GM19351 (cell line): ENCODE measurements at regions not wholly inside any gene's neighbourhood (a gene's known extent, or its start where the extent isn't known, plus 50 kb on each side); places are given as distances from the start of the nearest gene placed in this dataset.
"Not testable (repeated sequence)": the region's sequence is repeated elsewhere in the genome, so short reads cannot be mapped to it uniquely, and the experiment has no call there.

ENCODE experiments used
- ATAC-seq: cut with Tn5 transposase; IDR thresholded peaks from one replicate; pipeline ENCODE4 v1.9.1; 2021; ENCODE audit warnings: mild to moderate bottlenecking, moderate library complexity; ENCODE audit not compliant: unreplicated experiment

DNA sequence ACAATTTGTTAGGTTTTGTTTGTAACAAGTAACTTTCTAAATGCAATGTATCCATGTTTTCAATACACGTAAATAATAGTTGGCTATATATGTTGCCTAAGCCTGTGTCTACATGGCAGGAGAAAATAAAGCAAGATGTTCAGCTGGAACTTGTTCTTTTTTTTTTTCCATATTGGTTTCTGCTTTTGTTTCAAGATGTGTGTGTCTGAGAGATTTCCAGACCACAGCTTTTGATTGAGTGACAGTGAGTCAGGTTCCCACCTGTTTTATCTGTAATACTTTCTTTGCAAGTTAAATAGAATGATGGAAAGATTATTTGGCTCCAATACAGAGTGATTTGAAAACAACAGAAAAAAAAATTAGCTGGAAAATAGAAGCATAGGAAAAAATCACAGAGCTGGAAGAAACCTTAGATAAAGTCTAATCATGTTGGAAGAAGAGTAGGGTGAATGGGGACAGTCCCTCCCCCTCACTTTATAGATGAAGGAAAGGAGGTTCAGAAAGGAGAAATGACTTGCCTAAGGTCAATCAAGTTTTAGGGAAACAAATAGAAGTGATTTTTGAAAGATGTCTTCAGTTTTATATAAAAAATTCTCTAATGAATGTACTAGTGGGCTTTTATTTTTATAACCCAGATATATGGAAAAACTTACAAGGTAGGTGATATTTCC lies 150.9 kb upstream of the STMND1 start:
- no peak for ATAC-seq

DNA sequence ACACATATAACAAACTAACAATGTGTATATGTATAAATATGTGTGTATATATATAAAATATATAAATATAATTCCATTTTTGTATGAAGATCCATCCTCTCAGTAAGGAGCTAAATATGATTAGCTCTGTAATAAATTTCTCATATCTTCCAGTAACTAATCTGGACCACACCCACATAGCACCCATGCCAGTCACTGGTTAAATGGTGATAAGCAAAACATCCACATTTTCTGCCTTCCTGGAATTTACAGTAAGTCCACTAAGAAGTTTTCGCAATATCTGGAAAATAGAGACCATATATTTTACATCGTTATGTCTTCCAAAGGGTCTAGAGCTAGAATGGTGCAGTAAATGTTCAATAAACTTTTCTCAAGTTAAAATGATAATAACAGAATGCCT lies 151.5 kb upstream of the STMND1 start:
- no peak for ATAC-seq

DNA sequence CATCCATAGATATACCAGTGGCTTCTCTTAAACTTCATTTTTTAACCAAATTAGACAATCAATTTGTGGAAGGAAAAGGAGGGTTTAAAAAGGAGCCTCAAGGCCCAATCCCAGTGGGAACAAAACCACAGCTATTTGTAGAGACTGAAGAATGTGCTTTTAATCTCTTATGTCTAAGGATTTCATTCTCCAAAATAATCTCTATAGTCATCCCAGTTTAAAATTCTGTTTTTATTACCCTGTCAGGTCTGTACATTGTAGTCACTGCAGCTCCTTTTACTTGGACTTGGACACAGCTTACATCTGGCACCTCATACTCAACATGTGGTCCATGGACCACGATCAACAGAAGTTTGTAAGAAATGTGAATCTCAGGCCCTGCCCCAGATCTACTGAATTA lies 152.1 kb upstream of the STMND1 start:
- no peak for ATAC-seq

DNA sequence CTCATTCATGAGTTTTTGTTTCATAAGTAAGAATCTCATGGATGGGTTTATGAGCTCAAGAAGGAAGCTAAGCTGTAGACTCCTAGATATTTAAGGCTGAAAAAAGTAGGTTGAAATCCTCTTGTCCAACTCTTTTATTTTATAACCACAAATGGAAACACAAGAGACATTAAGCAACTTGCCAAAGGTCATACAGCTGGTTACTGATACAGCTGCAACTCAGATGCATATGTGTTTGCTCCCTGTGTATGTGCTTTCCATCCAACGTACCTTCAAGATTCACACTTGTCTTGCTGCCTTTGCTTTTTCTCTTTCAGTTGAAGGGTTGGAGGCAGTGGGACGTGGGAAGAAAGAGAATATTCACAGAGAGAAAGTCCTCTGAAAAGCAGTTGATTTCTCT lies 153.5 kb upstream of the STMND1 start:
- no peak for ATAC-seq

DNA sequence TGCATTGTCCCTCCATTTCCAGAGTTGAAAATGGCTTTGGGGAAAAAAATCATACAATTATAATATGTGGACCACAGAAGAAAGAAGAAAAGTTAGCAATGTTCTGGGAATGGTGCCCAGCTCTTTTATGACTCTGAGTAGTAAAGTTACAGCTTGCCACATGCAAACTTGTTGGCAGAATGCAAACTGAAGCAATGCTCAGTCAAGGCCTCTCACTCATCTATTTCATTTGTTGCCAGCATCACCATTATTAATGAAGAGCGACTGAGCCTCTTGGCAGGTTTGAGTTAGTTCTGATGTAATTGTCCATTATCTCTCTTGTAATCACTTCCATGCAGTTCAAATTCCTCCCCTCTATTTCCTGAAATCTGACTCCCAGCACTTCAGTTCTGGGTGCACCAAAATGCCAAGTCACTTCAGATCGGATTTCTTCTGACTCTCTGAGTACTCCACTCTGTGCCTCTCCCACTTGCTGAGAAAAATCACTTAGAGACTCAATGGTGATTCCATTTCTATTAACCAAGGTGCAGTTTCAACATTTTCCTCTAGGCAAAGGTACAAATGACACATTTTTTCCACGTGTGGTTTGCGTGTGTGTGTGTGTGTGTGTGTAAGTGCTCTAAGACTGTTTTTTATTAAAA lies 154.4 kb upstream of the STMND1 start:
- no peak for ATAC-seq

DNA sequence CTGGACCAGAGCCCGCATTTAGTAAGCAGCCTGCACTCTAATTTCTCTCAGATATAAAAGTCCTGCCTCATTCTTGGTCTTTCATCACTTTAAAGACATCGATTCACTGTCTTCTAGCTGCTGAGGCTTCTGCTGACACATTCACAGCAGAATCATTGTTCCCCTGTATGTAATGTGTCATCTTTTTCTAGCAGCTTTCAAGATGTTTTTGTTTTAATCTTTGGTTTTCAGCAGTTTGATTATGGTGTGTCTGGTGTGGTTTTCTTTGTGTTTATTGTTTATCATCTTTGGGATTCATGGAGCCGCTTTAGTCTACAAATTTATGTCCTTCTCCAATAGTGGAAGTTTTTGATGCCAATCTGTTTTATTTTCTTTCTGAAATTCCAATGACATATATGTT lies 157.3 kb upstream of the STMND1 start:
- ATAC-seq: no peak

DNA sequence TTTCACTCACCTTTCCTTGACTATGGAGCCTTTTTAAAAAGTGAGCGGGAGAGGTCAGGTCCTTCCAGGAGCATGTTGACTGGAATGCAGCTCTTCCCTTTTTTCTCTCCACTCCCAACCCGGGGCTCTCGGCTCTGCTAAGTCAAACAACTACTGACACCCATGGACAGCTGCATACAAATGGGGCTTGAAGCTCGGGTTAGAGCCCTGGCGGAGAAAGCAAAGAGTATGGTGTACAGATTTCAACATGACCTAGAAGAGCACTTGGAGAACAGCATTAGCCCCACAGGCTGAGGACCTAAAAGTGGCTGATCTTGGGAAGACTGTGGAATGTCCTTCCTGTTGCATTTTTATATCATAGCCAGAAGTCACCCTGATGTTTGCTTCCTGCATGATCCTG lies 162.0 kb upstream of the STMND1 start:
- ATAC-seq: no peak

DNA sequence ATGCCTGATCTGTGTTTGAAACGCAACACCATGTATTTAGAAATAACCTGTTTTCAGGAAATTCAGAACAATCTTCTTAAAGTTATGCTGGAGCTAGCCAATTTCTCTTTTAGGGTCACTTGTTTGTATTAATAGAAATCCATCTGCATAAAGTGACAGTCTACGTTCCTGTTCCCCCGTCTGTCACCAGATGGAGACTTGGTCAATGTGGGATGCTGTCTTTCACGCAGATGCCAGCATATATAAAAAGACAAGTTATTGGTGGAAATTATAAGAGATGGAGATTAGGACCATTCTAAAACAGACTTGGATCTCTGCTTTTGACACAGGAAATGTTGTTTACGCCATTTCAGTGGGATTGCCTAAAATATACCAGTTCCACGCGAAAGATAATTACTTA lies 162.5 kb upstream of the STMND1 start:
- ATAC-seq: no peak

DNA sequence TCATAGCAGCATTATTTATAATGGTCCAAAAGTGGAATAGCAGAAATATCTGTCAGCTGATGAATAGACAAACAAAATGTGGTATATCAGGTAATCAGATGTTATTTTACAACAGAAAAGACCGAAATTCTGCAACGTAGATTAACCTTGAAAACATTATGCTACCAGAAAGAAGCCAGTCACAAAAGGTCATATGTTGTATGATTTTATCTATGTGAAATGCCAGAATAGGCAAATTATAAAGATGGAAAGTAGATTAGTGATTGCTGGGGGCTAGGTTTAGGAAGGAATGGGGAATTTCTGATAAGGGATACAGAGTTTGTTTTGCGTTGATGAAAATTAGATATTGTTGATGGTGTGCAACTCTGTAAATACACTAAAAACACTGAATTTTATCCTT lies 165.0 kb upstream of the STMND1 start:
- ATAC-seq: no peak

DNA sequence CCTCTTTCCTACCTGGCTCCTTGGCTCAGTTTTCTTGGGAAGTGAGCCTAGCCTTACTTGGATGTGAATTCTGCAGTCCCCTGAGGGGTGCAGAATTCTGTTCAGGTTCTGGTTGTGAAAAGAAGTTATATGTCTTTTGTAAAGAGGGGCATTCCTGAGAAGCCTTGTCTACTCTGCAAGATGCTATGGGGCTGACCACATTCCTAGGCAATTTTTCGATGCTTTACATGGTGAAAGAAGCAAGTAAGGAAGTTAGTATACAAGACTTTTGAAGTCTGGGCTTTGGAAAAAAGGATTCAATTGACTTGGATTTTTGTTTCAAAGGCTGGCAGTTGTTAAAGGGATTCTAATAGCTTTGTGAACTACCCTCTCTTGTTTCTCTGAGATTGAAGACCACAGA lies 167.9 kb upstream of the STMND1 start:
- ATAC-seq: no peak

DNA sequence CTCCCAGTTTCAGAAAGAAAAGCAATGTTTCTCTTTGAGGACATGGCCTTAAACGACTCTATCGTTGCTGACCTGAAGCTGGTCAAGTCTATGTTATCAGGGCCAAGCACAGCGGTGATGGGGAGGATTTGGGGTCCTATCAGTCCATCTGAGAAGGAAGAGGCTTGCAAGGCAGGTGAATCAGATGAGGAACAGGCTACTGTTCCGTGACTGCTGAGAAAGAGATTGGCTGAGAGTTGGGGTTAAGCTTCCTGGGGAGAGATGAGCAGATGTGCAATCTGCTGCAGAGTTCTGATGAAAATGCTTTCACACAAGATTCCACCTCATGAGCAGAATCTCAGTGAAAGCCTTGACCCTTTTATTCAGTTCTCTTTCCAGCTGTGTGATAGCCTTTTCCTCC lies 168.3 kb upstream of the STMND1 start:
- ATAC-seq: no peak

DNA sequence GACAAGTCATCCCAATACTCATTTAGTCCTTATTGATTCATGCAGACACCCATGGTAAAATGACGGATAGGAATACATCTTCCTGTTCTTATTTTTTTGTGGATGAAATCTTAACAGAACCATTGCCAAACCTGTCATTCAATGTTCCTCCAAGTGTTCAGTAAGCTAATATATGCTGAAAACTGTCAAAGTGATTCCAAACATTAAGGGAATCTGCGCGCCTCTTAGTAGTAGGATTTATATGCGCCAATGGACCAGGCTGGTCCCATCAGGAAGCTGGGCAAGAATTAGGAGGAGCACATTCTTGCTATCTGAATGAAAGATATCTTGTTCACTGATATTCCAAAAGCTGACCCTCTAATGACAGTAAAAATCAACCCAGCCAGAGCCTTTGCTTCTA lies 168.9 kb upstream of the STMND1 start:
- no peak for ATAC-seq

DNA sequence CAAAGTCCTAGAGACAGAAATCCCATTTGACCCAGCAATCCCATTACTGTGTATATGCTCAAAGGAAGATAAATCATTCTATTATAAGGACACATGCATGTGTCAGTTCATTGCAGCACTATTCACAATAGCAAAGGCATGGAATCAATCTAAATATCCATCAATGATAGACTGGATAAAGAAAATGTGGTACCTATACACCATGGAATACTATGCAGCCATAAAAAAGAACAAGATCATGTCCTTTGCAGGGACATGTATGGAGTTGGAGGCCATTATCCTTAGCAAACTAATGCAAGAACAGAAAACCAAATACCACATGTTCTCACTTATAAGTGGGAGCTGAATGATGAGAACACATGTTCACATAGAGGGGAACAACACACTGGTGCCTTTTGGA lies 169.8 kb upstream of the ATXN1 start:
- ATAC-seq: not testable (repeated sequence)

DNA sequence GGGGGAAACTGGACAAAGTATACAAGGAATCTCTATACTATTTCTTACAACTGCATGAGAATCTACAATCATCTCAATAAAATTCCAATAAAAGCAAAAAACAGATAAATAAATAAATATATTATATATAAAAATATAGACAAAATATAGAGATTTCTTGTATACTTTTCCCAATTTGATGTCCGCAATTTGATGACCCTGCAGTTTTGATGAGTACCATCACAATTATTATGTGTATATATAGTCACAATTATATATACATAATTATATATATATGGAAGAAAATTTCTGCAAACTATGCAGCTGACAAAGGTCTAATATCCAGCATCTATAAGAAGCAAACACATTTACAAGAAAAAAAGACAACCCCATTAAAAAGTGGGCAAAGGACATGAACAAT lies 169.2 kb upstream of the ATXN1 start:
- no peak for ATAC-seq

DNA sequence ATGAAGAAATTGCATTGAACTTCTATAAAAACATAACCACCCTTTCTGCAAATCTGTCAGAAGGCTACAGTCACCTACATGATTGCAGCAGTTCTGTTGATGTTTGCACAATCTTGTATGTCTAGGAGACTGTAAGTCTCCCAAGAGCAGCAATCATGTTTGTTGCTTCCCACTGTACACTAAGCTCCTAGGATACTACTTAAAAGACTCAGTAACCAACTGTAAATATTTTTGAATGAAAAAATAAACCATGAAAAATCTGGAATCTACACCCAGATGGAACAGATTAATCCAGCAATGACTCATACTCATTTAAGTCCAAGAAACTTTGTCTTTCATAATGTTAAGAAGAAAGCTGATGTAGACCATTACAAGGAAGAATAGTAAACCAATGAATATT lies 168.5 kb upstream of the ATXN1 start:
- ATAC-seq: no peak

DNA sequence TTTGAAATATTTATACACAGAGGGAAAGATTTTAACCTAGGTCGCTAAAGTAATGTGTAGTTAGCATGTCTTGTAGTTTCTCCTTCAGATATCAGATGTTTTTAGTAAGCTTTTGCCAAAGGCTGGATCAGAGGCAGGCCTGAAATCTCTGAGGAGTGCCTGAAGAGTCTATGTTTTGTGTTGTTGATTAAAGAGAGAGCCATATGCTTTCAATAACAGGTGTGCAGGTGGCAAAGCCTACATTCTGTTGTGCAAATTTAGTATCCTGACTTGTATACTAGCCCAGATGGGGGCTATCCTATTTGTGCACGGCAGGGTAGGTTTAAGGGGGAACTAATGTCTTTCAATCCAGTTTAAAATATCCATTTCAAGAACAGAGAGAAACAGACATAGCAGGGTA lies 167.1 kb upstream of the ATXN1 start:
- ATAC-seq: no peak

DNA sequence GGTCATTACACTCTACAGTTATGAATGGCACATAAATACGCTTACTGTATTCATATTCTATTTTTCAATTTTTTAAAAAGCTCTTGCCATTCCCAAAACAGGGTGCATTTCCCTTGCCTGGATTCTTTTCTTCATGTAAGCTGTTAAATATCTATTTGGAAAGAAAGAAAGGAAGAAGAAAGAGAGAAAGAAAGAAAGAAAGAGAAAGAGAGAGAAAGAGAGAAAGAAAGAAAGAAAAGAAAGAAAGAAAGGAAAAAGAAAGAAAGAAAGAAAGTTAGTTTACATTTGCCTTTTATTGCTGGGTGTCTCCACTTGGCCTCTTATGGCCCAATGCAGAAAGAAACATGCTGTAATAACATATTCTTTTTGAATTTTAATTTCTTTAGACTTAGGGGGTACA lies 165.9 kb upstream of the ATXN1 start:
- no peak for ATAC-seq

DNA sequence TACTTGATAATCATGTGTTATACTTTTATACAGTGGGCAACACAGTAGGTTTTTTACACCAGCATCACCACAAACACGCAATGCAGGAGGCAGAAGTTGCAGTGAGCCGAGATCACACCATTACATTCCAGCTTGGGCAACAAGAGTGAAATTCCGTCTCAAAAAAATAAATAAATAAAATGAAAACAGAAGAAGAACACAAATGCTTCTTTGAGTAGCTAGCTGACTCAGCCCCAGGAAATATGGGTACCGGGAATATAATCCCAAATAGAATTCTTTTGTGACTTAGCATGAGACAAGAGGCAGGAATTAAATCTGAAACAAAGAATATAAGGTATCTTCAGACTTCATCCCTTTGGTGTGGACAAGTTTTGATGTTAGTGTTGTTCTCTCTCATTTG lies 164.2 kb upstream of the ATXN1 start:
- ATAC-seq: no peak

DNA sequence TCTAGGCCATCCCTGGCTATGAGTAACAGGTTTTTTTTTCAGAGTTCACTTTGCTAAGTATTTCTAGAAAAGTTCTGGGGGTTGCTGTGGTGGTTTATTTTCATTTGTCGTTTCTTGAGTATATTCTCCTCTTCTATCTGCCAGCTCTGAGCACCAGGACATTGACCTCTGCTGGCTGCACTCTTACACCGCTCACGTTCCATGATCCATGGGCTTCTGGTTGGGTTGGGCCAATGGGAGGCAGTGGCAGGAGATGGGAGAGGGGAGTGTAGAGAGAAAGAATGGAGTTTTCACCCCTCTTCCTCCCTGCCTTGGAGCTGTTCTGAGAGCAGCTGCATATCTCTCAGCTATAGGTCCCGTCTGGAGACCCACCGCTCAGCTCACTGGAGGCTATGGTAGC lies 161.0 kb upstream of the ATXN1 start:
- ATAC-seq: no peak

DNA sequence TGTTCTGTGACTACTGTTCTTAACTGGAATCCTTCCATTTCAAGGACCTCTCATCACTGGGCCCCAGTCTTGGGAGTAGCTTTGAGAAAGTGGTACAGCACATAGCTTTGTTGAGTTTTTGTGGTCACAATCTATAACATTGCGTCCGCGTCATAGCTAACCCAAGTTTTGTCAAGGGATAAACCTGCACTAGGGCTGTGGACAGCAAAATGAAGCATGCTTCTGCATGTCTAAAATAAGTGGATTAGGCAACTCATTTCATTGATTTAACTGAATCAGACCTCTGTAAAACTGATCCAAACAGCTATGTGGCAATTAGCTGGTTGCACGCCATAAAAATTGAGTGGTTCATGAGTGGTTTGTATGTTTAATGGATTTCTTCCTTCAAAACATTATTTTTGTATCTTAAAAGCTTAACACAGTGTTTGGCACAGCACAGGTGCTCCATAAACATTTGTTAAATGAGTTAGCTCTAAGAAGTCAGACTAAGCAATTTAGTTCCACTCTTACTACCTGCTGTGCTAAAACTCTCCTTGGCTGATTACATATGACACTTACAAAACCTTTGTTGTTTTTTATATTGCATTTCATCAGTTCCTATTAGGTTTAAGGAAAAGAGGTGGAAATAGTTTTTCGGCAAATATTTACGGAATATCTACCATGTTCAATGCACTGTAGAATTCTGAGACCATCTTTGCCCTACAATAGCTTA lies 160.3 kb upstream of the ATXN1 start:
- ATAC-seq: no peak

DNA sequence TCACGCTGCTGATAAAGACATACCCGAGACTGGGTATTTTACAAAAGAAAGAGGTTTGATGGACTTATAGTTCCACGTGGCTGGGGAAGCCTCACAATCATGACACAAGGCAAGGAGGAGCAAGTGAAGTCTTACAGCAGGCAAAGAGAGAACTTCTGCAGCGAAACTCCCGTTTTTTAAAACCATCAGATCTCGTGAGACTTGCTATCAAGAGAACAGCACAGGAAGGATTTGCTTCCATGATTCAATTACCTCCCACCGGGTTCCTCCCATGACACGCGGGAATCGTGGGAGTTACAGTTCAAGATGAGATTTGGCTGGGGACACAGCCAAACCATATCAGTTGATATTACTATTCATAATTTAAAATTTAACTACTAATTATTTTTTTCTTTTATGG lies 157.3 kb upstream of the ATXN1 start:
- no peak for ATAC-seq

DNA sequence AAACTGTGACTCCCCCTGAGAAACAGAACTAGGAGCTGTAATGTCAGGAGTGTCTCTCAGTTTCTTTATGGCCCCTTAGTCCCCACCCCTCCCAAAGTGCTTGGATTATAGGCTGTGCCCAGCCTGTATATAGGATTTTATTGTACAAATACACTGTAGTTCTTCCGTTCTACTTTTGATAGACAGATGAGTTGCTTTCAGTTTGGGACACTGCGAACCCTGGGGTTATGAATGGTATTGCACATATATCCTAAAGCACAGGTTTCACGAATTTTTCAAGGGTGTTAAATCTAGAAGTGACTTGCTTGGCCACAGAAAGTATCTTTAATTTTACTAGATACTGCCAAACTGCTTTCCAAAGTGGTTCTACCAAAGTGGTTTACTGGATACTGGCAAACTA lies 152.9 kb upstream of the ATXN1 start:
- no peak for ATAC-seq

DNA sequence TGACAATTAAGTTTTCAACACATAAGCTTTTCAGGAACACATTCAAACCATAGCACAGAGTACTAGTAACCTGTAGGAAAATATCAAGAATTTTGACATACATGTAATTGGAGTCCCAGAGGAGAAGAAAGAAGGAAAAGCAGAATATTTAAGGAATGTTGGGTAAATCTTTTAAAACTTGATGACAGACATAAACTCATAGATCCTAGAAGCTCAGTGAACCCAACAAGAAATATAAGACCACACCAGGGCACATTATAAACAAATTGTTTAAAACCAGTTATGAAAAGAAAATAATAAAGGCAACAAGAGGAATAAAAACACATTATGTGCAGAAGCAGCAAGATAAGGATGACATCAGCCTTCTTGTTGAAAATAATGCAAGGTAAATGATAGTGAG lies 151.5 kb upstream of the ATXN1 start:
- ATAC-seq: no peak
